GM19467 (cell line): ENCODE measurements at regions not wholly inside any gene's neighbourhood (a gene's known extent, or its start where the extent isn't known, plus 50 kb on each side); places are given as distances from the start of the nearest gene placed in this dataset.

Source experiments
- ATAC-seq: cut with Tn5 transposase; IDR thresholded peaks from one replicate; pipeline ENCODE4 v1.9.1; 2021; ENCODE audit warnings: mild to moderate bottlenecking, moderate library complexity; ENCODE audit not compliant: unreplicated experiment

GRCh38 chr13:58032676-58033460 is 401.3 kb downstream of the PCDH17 start:
- ATAC-seq: no peak

- ATAC-seq: no peak
Observed at GRCh38 chr13:58043971-58044370, 412.4 kb downstream of the PCDH17 start.

GRCh38 chr13:58048670-58049069 is 417.1 kb downstream of the PCDH17 start:
- ATAC-seq: no peak

GRCh38 chr13:58051396-58051795 is 419.9 kb downstream of the PCDH17 start:
- no peak for ATAC-seq

- ATAC-seq: no peak
Observed at GRCh38 chr13:58051807-58052375, 420.3 kb downstream of the PCDH17 start.

- ATAC-seq: no peak
Observed at GRCh38 chr13:58056426-58056825, 424.9 kb downstream of the PCDH17 start.

- ATAC-seq: no peak
Observed at GRCh38 chr13:58059624-58060023, 428.1 kb downstream of the PCDH17 start.

- ATAC-seq: no peak
Observed at GRCh38 chr13:58080806-58081205, 449.3 kb downstream of the PCDH17 start.

GRCh38 chr13:58081301-58081820 is 449.8 kb downstream of the PCDH17 start:
- ATAC-seq: no peak

GRCh38 chr13:58083064-58083463 is 451.5 kb downstream of the PCDH17 start:
- no peak for ATAC-seq

GRCh38 chr13:58085274-58085673 is 453.7 kb downstream of the PCDH17 start:
- ATAC-seq: no peak

GRCh38 chr13:58085819-58086218 is 454.3 kb downstream of the PCDH17 start:
- ATAC-seq: no peak

- no peak for ATAC-seq
Observed at GRCh38 chr13:58087566-58087965, 456.0 kb downstream of the PCDH17 start.

- no peak for ATAC-seq
Observed at GRCh38 chr13:58093394-58093793, 461.9 kb downstream of the PCDH17 start.

- ATAC-seq: no peak
Observed at GRCh38 chr13:58097831-58098230, 466.3 kb downstream of the PCDH17 start.

- no peak for ATAC-seq
Observed at GRCh38 chr13:58119351-58119750, 487.8 kb downstream of the PCDH17 start.

- no peak for ATAC-seq
Observed at GRCh38 chr13:58119804-58120203, 488.3 kb downstream of the PCDH17 start.

GRCh38 chr13:58126496-58126895 is 495.0 kb downstream of the PCDH17 start:
- no peak for ATAC-seq

- no peak for ATAC-seq
Observed at GRCh38 chr13:58134012-58134411, 502.5 kb downstream of the PCDH17 start.

GRCh38 chr13:58134525-58134924 is 503.0 kb downstream of the PCDH17 start:
- no peak for ATAC-seq

GRCh38 chr13:58142952-58143351 is 511.4 kb downstream of the PCDH17 start:
- ATAC-seq: no peak

- ATAC-seq: no peak
Observed at GRCh38 chr13:58144616-58145015, 513.1 kb downstream of the PCDH17 start.
